DOHH2 (cell line): ENCODE measurements at regions not wholly inside any gene's neighbourhood (a gene's known extent, or its start where the extent isn't known, plus 50 kb on each side); places are given as distances from the start of the nearest gene placed in this dataset.

Source experiments
- H3F3A ChIP-seq: fragments of 200-600 bp; sonication (generic), shearing (Covaris generic); 2 replicates; pipeline ENCODE4 v1.6.0; 2016; ENCODE audit warnings: antibody characterized with exemption, mild to moderate bottlenecking; ENCODE audit not compliant: control insufficient read depth, insufficient read depth
- H3K27ac ChIP-seq: fragments of 200-600 bp; sonication (generic); 2 replicates; pipeline ENCODE4 v1.5.1; 2014; ENCODE audit warnings: low read depth, mild to moderate bottlenecking, low read length, moderate library complexity
- H3K27me3 ChIP-seq: fragments of 200-600 bp; sonication (generic); 2 replicates; pipeline ENCODE4 v1.6.1; 2014; ENCODE audit warnings: mild to moderate bottlenecking, low read length, mixed read lengths; ENCODE audit not compliant: control insufficient read depth
- H3K36me3 ChIP-seq: fragments of 200-600 bp; sonication (generic); 2 replicates; pipeline ENCODE4 v1.6.1; 2014; ENCODE audit warnings: mild to moderate bottlenecking, low read length, moderate library complexity, mixed read lengths; ENCODE audit not compliant: control insufficient read depth
- H3K4me1 ChIP-seq: fragments of 200-600 bp; sonication (generic); 2 replicates; pipeline ENCODE4 v1.6.1; 2014; ENCODE audit warnings: mild to moderate bottlenecking, low read length, mixed read lengths; ENCODE audit not compliant: control insufficient read depth
- H3K4me2 ChIP-seq: fragments of 200-600 bp; sonication (generic); 2 replicates; pipeline ENCODE4 v1.6.0; 2014; ENCODE audit warnings: mild to moderate bottlenecking, low read length, moderate library complexity
- H3K4me3 ChIP-seq: fragments of 200-600 bp; sonication (generic); 2 replicates; pipeline ENCODE4 v1.5.1; 2014; ENCODE audit warnings: mild to moderate bottlenecking, low read length, mixed read lengths
- H3K79me2 ChIP-seq: fragments of 200-600 bp; sonication (generic); 2 replicates; pipeline ENCODE4 v1.6.1; 2014; ENCODE audit warnings: mild to moderate bottlenecking, low read length, mixed read lengths; ENCODE audit not compliant: control insufficient read depth
- H3K9me2 ChIP-seq: fragments of 200-600 bp; sonication (generic); replicated peaks from 2 replicates; pipeline ENCODE4 v1.6.1; 2014; ENCODE audit warnings: mild to moderate bottlenecking, low read length, mixed read lengths; ENCODE audit not compliant: control insufficient read depth
- H3K9me3 ChIP-seq: fragments of 200-600 bp; sonication (generic); 2 replicates; pipeline ENCODE4 v1.6.1; 2014; ENCODE audit warnings: antibody characterized with exemption, low read length, mixed read lengths; ENCODE audit not compliant: control insufficient read depth, insufficient read depth
- H4K20me1 ChIP-seq: fragments of 200-600 bp; sonication (generic); 2 replicates; pipeline ENCODE4 v1.6.0; 2014; ENCODE audit warnings: low read depth, mild to moderate bottlenecking, antibody characterized with exemption, low read length, moderate library complexity; ENCODE audit not compliant: control insufficient read depth, insufficient read depth
- EZH2phosphoT487 ChIP-seq: fragments of 200-600 bp; sonication (generic); IDR thresholded peaks from 2 replicates; pipeline ENCODE4 v1.6.1; 2017; ENCODE audit warnings: borderline replicate concordance, mild to moderate bottlenecking, antibody characterized with exemption, low read length, moderate library complexity, mixed read lengths
- TF ChIP-seq, protein P1 (sequence below): fragments of 200-600 bp; sonication (generic); IDR thresholded peaks from one replicate; pipeline ENCODE4 v1.5.1; 2014; ENCODE audit warnings: antibody characterized with exemption, mild to moderate bottlenecking, low read depth, low read length; ENCODE audit not compliant: poor library complexity, severe bottlenecking

- Histone ChIP-seq H3K27me3 (no peaks in the 10 kb centered on the region), H3K27ac (no peak overlapping the region), H3K79me2 (no peaks in the 10 kb centered on the region), H3K4me3 (no peak overlapping the region), H3K9me2 (no peaks in the 10 kb centered on the region), H3F3A (no peaks in the 10 kb centered on the region), H3K9me3 (no peaks in the 10 kb centered on the region), H3K4me2 (no peak overlapping the region), H4K20me1 (no peaks in the 10 kb centered on the region), H3K4me1 (no peaks in the 10 kb centered on the region), H3K36me3 (no peaks in the 10 kb centered on the region)
- no peak for TF ChIP-seq EZH2phosphoT487
- TF ChIP-seq, protein P1, sequence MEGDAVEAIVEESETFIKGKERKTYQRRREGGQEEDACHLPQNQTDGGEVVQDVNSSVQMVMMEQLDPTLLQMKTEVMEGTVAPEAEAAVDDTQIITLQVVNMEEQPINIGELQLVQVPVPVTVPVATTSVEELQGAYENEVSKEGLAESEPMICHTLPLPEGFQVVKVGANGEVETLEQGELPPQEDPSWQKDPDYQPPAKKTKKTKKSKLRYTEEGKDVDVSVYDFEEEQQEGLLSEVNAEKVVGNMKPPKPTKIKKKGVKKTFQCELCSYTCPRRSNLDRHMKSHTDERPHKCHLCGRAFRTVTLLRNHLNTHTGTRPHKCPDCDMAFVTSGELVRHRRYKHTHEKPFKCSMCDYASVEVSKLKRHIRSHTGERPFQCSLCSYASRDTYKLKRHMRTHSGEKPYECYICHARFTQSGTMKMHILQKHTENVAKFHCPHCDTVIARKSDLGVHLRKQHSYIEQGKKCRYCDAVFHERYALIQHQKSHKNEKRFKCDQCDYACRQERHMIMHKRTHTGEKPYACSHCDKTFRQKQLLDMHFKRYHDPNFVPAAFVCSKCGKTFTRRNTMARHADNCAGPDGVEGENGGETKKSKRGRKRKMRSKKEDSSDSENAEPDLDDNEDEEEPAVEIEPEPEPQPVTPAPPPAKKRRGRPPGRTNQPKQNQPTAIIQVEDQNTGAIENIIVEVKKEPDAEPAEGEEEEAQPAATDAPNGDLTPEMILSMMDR, result no peak
Observed at GRCh38 chr20:11520596-11520995, 397.1 kb upstream of the BTBD3 start.

DNA sequence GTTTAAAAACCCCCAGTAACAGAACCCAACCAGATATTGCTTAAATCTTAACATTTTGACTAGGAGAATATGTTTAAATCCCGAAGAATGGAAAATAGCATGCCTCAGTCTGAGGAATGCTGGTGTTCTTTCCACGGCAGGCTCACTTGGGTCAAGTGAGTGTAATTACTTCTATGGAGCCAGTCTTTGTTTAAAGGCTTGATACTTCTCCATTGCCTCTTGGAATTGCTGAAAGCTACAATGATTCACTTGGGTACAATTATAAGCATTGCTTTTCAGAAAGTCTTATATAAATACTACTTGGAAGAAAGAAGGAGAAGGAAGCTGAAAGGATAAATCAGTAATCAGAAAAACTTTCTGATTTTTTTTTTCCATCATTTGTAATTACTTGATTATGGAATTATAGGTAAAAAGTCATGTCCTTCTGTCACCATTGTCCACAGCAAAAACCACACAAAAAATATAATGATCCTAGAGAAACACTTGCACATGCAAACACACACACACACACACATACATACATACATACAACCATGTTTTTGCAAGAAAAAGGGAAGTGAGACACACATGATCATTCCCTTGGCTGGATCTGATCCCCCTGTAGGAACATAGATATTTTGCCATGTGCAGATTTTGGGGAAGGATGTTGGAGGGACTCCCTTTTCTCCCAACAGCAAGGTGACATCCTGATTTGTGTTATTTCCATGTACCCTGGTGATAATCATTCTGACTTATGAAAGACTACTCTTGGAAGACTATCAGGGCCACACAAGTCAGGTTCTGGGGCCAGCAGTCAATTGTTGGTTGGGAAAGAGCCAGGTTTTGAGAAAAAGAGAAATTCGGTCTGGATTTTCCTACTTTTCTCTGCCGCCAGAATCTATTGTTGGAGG is 396.0 kb upstream of the BTBD3 start:
- no peaks in the 10 kb centered on the region for H3F3A ChIP-seq
- no peaks in the 10 kb centered on the region for H3K27me3 ChIP-seq
- H3K4me2 ChIP-seq, result no peak overlapping the region
- no peaks in the 10 kb centered on the region for H3K9me3 ChIP-seq
- no peak overlapping the region for H3K4me3 ChIP-seq
- H3K36me3 ChIP-seq, result no peaks in the 10 kb centered on the region
- no peaks in the 10 kb centered on the region for H4K20me1 ChIP-seq
- no peak overlapping the region for H3K27ac ChIP-seq
- no peak for TF ChIP-seq EZH2phosphoT487
- TF ChIP-seq, protein P1, result no peak
- no peaks in the 10 kb centered on the region for H3K9me2 ChIP-seq
- no peaks in the 10 kb centered on the region for H3K4me1 ChIP-seq
- H3K79me2 ChIP-seq, result no peaks in the 10 kb centered on the region

GRCh38 chr20:11522366-11522741 is 395.3 kb upstream of the BTBD3 start:
- H3K4me2 ChIP-seq, result no peak overlapping the region
- H3K79me2 ChIP-seq, result no peaks in the 10 kb centered on the region
- H3F3A ChIP-seq, result no peaks in the 10 kb centered on the region
- H4K20me1 ChIP-seq, result no peaks in the 10 kb centered on the region
- no peaks in the 10 kb centered on the region for H3K36me3 ChIP-seq
- no peaks in the 10 kb centered on the region for H3K9me2 ChIP-seq
- no peak for TF ChIP-seq EZH2phosphoT487
- TF ChIP-seq, protein P1, result no peak
- H3K27ac ChIP-seq, result no peak overlapping the region
- no peak overlapping the region for H3K4me3 ChIP-seq
- H3K4me1 ChIP-seq, result no peaks in the 10 kb centered on the region
- H3K27me3 ChIP-seq, result no peaks in the 10 kb centered on the region
- no peaks in the 10 kb centered on the region for H3K9me3 ChIP-seq
